SK-N-MC (cell line): ENCODE measurements at regions not wholly inside any gene's neighbourhood (a gene's known extent, or its start where the extent isn't known, plus 50 kb on each side); places are given as distances from the start of the nearest gene placed in this dataset.

ENCODE experiments used
- EZH2 ChIP-seq: fragments of 200-600 bp; sonication (generic); IDR thresholded peaks from one replicate; pipeline ENCODE4 v1.6.1; 2017; ENCODE audit warnings: antibody characterized with exemption
- POLR2AphosphoS5 ChIP-seq: IDR thresholded peaks from 2 replicates; pipeline ENCODE4 v1.6.1; 2012; ENCODE audit warnings: mild to moderate bottlenecking, low read depth, low read length, borderline replicate concordance

DNA sequence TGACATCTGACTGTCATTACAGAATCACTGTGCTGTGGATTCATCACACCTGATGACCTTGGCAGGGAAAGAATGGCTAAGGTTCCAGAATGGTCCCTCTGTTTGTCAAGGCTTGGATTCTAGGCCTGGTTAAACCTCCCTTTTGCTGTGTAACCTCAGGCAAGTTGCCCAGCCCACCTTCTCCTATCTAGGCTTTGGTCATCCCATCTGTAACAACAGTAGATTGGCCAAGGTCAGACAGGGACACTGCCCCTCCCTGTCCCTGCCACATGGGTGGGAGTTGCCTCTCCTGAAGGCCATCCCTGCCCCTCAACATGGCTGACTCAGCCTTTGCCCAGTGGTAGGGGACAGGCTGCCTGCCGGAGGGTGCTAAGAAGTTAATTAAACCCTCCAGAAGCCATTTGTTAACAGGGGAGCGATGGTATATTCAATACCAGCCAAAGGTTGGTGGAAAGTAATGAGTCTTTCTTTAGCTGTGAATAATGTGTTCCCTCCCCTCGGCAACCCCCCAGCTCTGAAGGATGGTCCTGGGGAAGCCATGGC lies 149.8 kb upstream of the PCBD1 start:
- TF ChIP-seq POLR2AphosphoS5: no peak
- no peak for TF ChIP-seq EZH2
